Right lobe of liver (tissue), 6 donors: ENCODE measurements at regions not wholly inside any gene's neighbourhood (a gene's known extent, or its start where the extent isn't known, plus 50 kb on each side); places are given as distances from the start of the nearest gene placed in this dataset.

Source experiments
- ATAC-seq, 4 donors: fragments of 200-7000 bp; cut with Tn5 transposase; one replicate each; pipeline ENCODE4 v1.9.1; 2020; ENCODE audit warnings: mild to moderate bottlenecking in 4 of 4, moderate library complexity in 4 of 4
- DNase-seq, 3 donors: peaks; one replicate each; pipeline ENCODE4 v3.0.0-alpha.2; 2020
- H3K27ac ChIP-seq, 3 donors: fragments of 200-600 bp; one replicate each; pipeline ENCODE4 v1.8.0; 2022
- H3K27me3 ChIP-seq, 2 donors: fragments of 200-600 bp; one replicate each; pipeline ENCODE4 v1.8.0; 2022
- H3K36me3 ChIP-seq, 4 donors: fragments of 200-600 bp; sonication (generic) in 1 of 4; one replicate each; pipeline versions ENCODE4 v1.5.1 to v1.8.0; 2017 to 2022; ENCODE audit warnings: control low read depth in 1 of 4
- H3K4me1 ChIP-seq, 4 donors: fragments of 200-600 bp; sonication (generic) in 1 of 4; one replicate each; pipeline versions ENCODE4 v1.5.1 to v1.8.0; 2017 to 2022; ENCODE audit warnings: control low read depth in 1 of 4
- H3K4me3 ChIP-seq, 3 donors: fragments of 200-600 bp; one replicate each; pipeline ENCODE4 v1.8.0; 2022
- H3K9me3 ChIP-seq, 4 donors: fragments of 200-600 bp; sonication (generic) in 1 of 4; one replicate each; pipeline versions ENCODE4 v1.5.1 to v1.8.0; 2017 to 2022; ENCODE audit warnings: control low read depth in 1 of 4
- POLR2A ChIP-seq: fragments of 450-650 bp; IDR thresholded peaks from one replicate; pipeline ENCODE4 v1.6.1; 2017; ENCODE audit warnings: antibody characterized with exemption, mild to moderate bottlenecking
- WGBS: methylation state at CpG from one replicate; pipeline ENCODE4 v1.1.6; 2018; ENCODE audit warnings: low coverage, low lambda C conversion rate; ENCODE audit not compliant: insufficient coverage; ENCODE audit errors: missing lambda C conversion rate; 5-methylcytosine and 5-hydroxymethylcytosine counted together
- intact Hi-C, 2 donors: fragments of 100-400 bp; cut with DNase I; formaldehyde crosslinking; loops; one replicate each; pipeline versions ENCODE4 v1.11.2 to v1.14.1; 2022
- TF ChIP-seq, protein P1 (sequence below), 4 donors: fragments of 200-600 bp in 3 of 4; fragments of 450-650 bp in 1 of 4; IDR thresholded peaks; one replicate each; pipeline versions ENCODE4 v1.5.1 to v1.8.0; 2016 to 2022; ENCODE audit warnings: antibody characterized with exemption in 4 of 4, mild to moderate bottlenecking in 2 of 4
- donor health status: DM: no; HTN: yes; CAD: no.
- donor health status: DM: no; HTN: no; CAD: no.
- donor health status: DM: no; HTN: no; CAD: no.
- donor health status: DM: no; HTN: yes; CAD: no.
- donor health status: DM: no; HTN: yes; CAD: no.

DNA sequence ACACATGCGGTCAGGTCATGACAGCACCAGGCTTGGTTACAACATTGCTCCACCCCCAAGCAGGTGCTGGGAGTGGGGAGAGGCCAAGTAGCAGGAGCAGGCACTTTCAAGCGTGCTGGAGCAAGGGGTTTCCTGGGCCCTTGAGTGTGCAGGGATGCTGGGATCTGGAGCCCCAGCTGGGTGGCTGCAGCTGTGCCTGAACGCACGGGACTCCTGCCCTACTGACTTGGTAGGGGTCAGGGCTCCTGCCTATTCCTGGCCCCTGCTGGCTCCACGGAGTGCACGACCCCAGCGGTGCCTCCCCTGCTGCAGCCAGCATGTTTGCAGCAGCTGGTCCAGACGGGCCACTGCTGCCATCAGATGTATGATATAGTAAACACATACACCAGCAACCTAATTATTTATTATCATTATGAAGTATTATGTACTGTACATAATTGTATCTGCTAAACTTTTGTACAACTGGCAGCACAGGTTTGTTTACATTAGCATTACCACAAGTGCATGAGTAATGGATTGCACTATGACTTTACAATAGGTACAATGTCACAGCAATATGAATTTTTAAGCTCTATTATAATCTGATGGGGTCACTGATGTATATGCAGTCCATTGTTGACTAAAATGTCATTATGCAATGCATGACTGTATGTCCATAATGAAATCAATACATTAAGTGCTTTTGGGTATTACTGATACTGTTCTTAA is 620.6 kb downstream of the RAPGEF2 start:
- WGBS: 20% methylated on average over 1 of the region's 8 CpGs
- no peak overlapping the region for H3K27ac ChIP-seq
- H3K9me3 ChIP-seq: no peaks in the 10 kb centered on the region
- intact Hi-C loops: no loop called here
- no peaks in the 10 kb centered on the region for H3K36me3 ChIP-seq
- ATAC-seq (peak in 1 of 4 donors; percentile 14), DNase-seq (no peak)
- no peak overlapping the region for H3K4me3 ChIP-seq
- no peaks in the 10 kb centered on the region for H3K4me1 ChIP-seq
- H3K27me3 ChIP-seq: no peaks in the 10 kb centered on the region
- TF ChIP-seq POLR2A: no peak
- TF ChIP-seq, protein P1, sequence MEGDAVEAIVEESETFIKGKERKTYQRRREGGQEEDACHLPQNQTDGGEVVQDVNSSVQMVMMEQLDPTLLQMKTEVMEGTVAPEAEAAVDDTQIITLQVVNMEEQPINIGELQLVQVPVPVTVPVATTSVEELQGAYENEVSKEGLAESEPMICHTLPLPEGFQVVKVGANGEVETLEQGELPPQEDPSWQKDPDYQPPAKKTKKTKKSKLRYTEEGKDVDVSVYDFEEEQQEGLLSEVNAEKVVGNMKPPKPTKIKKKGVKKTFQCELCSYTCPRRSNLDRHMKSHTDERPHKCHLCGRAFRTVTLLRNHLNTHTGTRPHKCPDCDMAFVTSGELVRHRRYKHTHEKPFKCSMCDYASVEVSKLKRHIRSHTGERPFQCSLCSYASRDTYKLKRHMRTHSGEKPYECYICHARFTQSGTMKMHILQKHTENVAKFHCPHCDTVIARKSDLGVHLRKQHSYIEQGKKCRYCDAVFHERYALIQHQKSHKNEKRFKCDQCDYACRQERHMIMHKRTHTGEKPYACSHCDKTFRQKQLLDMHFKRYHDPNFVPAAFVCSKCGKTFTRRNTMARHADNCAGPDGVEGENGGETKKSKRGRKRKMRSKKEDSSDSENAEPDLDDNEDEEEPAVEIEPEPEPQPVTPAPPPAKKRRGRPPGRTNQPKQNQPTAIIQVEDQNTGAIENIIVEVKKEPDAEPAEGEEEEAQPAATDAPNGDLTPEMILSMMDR (IDR thresholded peaks at IDR 0.05): no peak

DNA sequence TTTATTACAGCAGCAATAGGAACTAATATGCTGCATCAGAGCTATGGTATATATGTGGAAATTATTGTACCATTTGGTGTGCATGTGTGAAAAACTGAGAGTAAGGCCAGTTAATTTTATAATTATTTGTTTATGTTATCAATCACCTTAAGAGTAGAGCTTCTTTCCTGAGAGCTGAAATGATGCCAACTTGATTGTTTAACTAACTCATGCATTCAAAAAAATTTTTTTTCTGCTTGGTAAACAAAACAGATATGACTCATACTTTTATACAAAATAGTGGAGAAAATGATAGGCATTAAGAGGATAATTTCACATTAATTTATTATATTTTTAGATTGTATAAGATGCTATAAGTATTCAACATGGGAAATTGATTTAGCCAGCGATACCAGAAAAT is 622.7 kb downstream of the RAPGEF2 start:
- ATAC-seq (no peak), DNase-seq (no peak)
- no peak overlapping the region for H3K4me3 ChIP-seq
- no peak for TF ChIP-seq POLR2A
- TF ChIP-seq, protein P1 (IDR thresholded peaks at IDR 0.05): no peak
- no peaks in the 10 kb centered on the region for H3K4me1 ChIP-seq
- H3K9me3 ChIP-seq: no peaks in the 10 kb centered on the region
- no peaks in the 10 kb centered on the region for H3K36me3 ChIP-seq
- no peak overlapping the region for H3K27ac ChIP-seq
- whole genome bisulfite sequencing: 75% methylated on average over 1 of the region's 1 CpG
- intact Hi-C loops: no loop called here
- no peaks in the 10 kb centered on the region for H3K27me3 ChIP-seq

DNA sequence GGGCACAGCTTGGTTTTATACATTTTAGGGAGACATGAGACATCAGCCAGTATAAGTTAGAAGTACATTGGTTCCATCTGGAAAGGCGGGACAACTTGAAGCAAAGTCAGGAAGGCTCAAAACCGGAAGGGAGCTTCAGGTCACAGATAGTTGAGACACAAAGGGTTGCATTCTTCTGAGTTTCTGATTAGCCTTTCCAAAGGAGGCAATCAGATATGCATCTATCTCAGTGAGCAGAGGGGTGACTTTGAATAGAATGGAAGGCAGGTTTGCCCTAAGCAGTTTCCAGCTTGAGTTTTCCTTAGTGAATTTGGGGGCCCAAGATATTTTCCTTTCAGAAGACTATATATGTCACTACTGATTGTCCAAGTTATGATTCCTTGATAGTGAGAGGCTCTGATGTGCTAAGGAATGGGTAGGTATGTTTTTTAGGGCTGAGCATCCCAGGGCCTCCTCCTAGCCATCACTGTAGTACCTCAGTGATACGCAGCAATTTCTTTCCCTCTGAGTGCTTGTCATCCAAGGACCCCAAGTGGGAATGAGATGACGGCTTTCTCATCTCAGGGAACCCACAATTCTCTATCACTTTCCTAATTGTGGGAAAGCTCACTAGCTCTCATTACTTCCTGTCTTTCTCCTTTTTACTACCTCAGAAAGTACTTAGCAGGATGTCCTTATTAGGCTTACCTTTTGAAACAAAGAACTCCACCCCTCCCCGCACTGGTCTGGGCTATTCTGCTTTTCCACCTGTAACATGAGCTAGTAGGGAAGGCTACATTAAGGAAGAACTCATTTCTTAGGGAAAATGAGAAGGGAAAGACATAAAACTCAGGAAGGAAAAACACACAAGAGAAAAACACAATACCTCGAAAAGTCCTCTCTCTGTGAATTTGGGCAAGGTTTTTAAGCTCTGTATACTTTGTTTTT is 632.7 kb downstream of the RAPGEF2 start:
- 46% methylated on average over 5 of the region's 6 CpGs for WGBS
- intact Hi-C loops: no loop called here

DNA sequence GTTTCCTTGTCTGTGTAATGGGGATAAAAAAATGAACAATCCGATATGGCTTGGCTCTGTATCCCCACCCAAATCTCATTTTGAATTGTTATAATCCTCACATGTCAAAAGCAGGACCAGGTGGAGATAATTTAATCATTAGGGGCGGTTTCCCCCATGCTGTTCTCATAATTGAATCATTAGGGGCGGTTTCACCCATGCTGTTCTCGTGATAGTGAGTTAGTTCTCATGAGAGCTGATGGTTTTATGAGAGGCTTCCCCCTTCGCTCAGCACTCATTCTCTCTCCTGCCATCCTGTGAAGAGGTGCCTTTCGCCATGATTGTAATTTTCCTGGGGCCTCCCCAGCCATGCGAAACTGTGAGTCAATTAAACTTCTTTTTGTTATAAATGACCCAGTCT is 633.5 kb downstream of the RAPGEF2 start:
- ATAC-seq (no peak), DNase-seq (no peak)
- intact Hi-C loops: no loop called here
- TF ChIP-seq, protein P1 (IDR thresholded peaks at IDR 0.05): no peak
- TF ChIP-seq POLR2A: no peak
- Histone ChIP-seq H3K27me3 (no peaks in the 10 kb centered on the region), H3K4me1 (no peaks in the 10 kb centered on the region), H3K4me3 (no peak overlapping the region), H3K27ac (no peak overlapping the region), H3K36me3 (no peaks in the 10 kb centered on the region), H3K9me3 (no peaks in the 10 kb centered on the region)
- 60% methylated on average over 7 of the region's 7 CpGs for WGBS

More for the DNA sequence above, 632.7 kb downstream of the RAPGEF2 start:
- no peak for ATAC-seq
- H3K4me3 ChIP-seq: no peak overlapping the region
- H3K27me3 ChIP-seq: no peaks in the 10 kb centered on the region
- no peak overlapping the region for H3K27ac ChIP-seq
- H3K36me3 ChIP-seq: no peaks in the 10 kb centered on the region
- no peaks in the 10 kb centered on the region for H3K4me1 ChIP-seq
- no peaks in the 10 kb centered on the region for H3K9me3 ChIP-seq
- TF ChIP-seq, protein P1 (IDR thresholded peaks at IDR 0.05): no peak
- TF ChIP-seq POLR2A: no peak
- no peak for DNase-seq
